Hepatocyte (in vitro differentiated cells): ENCODE measurements at regions not wholly inside any gene's neighbourhood (a gene's known extent, or its start where the extent isn't known, plus 50 kb on each side); places are given as distances from the start of the nearest gene placed in this dataset.

Source experiments
- DNase-seq: peaks from one replicate; pipeline ENCODE4 v3.0.0-alpha.2; 2016; ENCODE audit warnings: low spot score
- H2AFZ ChIP-seq: fragments of 200-600 bp; sonication (generic); 2 replicates; pipeline ENCODE4 v1.6.0; 2016; ENCODE audit warnings: antibody characterized with exemption, mild to moderate bottlenecking
- H3K27ac ChIP-seq: fragments of 200-600 bp; sonication (generic); 2 replicates; pipeline ENCODE4 v1.5.1; 2016; ENCODE audit warnings: mild to moderate bottlenecking
- H3K27me3 ChIP-seq: fragments of 200-600 bp; sonication (generic); 2 replicates; pipeline ENCODE4 v1.6.1; 2016
- H3K36me3 ChIP-seq: fragments of 200-600 bp; sonication (generic); replicated peaks from 2 replicates; pipeline ENCODE4 v1.5.1; 2016; ENCODE audit warnings: low read depth; ENCODE audit not compliant: insufficient read depth
- H3K4me1 ChIP-seq: fragments of 200-600 bp; sonication (generic); 2 replicates; pipeline ENCODE4 v1.5.1; 2016; ENCODE audit warnings: mild to moderate bottlenecking, moderate library complexity; ENCODE audit not compliant: insufficient read depth
- H3K4me2 ChIP-seq: fragments of 200-600 bp; sonication (generic); 2 replicates; pipeline ENCODE4 v1.6.0; 2016
- H3K4me3 ChIP-seq: fragments of 200-600 bp; sonication (generic); 2 replicates; pipeline ENCODE4 v1.5.1; 2016; ENCODE audit warnings: mild to moderate bottlenecking
- H3K79me2 ChIP-seq: fragments of 200-600 bp; sonication (generic); 2 replicates; pipeline ENCODE4 v1.6.0; 2017; ENCODE audit warnings: mild to moderate bottlenecking
- H3K9me2 ChIP-seq: fragments of 200-600 bp; sonication (generic); replicated peaks from 2 replicates; pipeline ENCODE4 v1.6.0; 2017; ENCODE audit warnings: mild to moderate bottlenecking; ENCODE audit not compliant: insufficient read depth
- H3K9me3 ChIP-seq: fragments of 200-600 bp; sonication (generic); 2 replicates; pipeline ENCODE4 v1.5.1; 2016; ENCODE audit warnings: low read depth, mild to moderate bottlenecking
- H4K20me1 ChIP-seq: fragments of 200-600 bp; sonication (generic); 2 replicates; pipeline ENCODE4 v1.6.0; 2016; ENCODE audit warnings: mild to moderate bottlenecking; ENCODE audit not compliant: insufficient read depth, poor library complexity, severe bottlenecking
- EZH2 ChIP-seq: fragments of 200-600 bp; sonication (generic); IDR thresholded peaks from 2 replicates; pipeline ENCODE4 v1.6.1; 2016; ENCODE audit warnings: antibody characterized with exemption, mild to moderate bottlenecking, borderline replicate concordance
- EZH2phosphoT487 ChIP-seq: fragments of 200-600 bp; sonication (generic); IDR thresholded peaks from one replicate; pipeline ENCODE4 v1.6.1; 2018; ENCODE audit warnings: antibody characterized with exemption, mild to moderate bottlenecking, low read depth, moderate library complexity; ENCODE audit not compliant: unreplicated experiment, severe bottlenecking
- WGBS: methylation state at CpG from one replicate; pipeline ENCODE4 v1.1.6; 2016; ENCODE audit warnings: low lambda C conversion rate; ENCODE audit errors: missing lambda C conversion rate; 5-methylcytosine and 5-hydroxymethylcytosine counted together
- TF ChIP-seq, protein P1 (sequence below): fragments of 200-600 bp; sonication (generic); IDR thresholded peaks from 2 replicates; pipeline ENCODE4 v1.5.1; 2016; ENCODE audit warnings: antibody characterized with exemption, mild to moderate bottlenecking; ENCODE audit not compliant: poor library complexity

DNA sequence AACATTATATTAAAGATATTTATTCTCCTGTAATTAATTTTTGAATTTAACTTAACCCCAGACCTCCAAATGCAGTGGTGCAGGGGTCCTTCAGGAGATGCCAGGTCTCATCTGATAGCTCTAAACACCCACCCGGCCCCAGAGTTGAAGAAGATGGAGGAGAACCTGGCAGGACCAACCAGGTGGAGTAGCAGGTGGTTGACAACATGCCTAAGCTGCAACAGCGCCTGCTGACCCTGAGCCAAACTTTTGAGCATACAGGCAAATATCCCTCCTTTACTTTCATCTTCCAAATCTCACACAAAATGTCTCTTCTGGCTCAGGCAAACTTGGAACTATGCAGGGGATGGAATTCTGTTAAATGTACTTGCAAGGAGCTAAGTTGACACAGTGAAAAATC lies 145.3 kb upstream of the TCF21 start:
- Histone ChIP-seq H4K20me1 (no peaks in the 10 kb centered on the region), H3K36me3 (no peaks in the 10 kb centered on the region), H3K9me3 (no peaks in the 10 kb centered on the region), H3K79me2 (no peaks in the 10 kb centered on the region), H3K4me3 (no peak overlapping the region), H3K9me2 (no peaks in the 10 kb centered on the region), H3K27me3 (no peaks in the 10 kb centered on the region), H3K27ac (no peak overlapping the region), H2AFZ (no peak overlapping the region), H3K4me2 (no peak overlapping the region), H3K4me1 (no peaks in the 10 kb centered on the region)
- 88% methylated on average over 2 of the region's 2 CpGs for WGBS
- no peak for TF ChIP-seq EZH2
- TF ChIP-seq EZH2phosphoT487: no peak
- TF ChIP-seq, protein P1, sequence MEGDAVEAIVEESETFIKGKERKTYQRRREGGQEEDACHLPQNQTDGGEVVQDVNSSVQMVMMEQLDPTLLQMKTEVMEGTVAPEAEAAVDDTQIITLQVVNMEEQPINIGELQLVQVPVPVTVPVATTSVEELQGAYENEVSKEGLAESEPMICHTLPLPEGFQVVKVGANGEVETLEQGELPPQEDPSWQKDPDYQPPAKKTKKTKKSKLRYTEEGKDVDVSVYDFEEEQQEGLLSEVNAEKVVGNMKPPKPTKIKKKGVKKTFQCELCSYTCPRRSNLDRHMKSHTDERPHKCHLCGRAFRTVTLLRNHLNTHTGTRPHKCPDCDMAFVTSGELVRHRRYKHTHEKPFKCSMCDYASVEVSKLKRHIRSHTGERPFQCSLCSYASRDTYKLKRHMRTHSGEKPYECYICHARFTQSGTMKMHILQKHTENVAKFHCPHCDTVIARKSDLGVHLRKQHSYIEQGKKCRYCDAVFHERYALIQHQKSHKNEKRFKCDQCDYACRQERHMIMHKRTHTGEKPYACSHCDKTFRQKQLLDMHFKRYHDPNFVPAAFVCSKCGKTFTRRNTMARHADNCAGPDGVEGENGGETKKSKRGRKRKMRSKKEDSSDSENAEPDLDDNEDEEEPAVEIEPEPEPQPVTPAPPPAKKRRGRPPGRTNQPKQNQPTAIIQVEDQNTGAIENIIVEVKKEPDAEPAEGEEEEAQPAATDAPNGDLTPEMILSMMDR: no peak
- no peak for DNase-seq

DNA sequence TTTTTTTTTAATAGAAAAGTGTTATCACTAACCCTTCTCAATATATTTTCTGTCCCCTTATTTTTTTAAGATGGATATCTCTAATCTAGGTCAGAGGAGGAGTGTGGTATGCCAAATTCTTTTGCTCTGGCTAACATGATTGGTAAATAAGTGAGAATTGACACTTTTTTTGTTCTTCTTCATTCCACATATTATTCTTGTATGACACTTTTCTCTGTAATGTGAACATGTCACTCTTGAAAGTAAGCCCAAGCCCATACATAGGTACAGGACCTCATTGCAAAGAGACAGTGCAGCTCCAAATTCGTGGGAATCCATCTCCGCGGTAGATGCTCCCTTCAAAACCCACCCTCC lies 142.5 kb upstream of the TCF21 start:
- WGBS: 100% methylated on average over 3 of the region's 3 CpGs
- Histone ChIP-seq H2AFZ (no peak overlapping the region), H3K27ac (no peak overlapping the region), H3K4me2 (no peak overlapping the region), H3K36me3 (no peaks in the 10 kb centered on the region), H4K20me1 (no peaks in the 10 kb centered on the region), H3K79me2 (no peaks in the 10 kb centered on the region), H3K4me3 (no peak overlapping the region), H3K9me3 (no peaks in the 10 kb centered on the region), H3K4me1 (no peaks in the 10 kb centered on the region), H3K9me2 (no peaks in the 10 kb centered on the region), H3K27me3 (no peaks in the 10 kb centered on the region)
- TF ChIP-seq EZH2: no peak
- TF ChIP-seq EZH2phosphoT487: no peak
- TF ChIP-seq, protein P1: no peak
- no peak for DNase-seq

DNA sequence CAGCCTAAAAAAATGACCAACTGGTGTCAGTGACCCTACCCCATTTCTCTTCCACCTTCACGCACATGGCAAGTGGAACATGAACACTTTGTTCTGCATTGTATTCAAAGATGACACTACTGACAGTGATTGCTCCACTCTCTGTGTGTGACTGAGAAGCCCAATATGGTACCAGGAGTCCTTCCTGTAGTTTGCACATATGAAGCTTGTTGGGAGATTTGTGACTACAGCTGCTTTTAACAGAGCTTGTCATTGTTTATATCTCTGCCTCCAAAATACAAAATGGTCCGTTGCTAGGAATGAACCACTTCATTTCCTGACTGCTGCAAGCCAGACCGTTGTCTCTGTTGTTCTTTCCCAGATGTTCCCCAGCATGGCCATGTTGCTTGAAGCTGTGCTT lies 140.3 kb upstream of the TCF21 start:
- H3K27ac ChIP-seq: no peak overlapping the region
- H2AFZ ChIP-seq: no peak overlapping the region
- DNase-seq: no peak
- no peaks in the 10 kb centered on the region for H3K9me2 ChIP-seq
- H3K9me3 ChIP-seq: no peaks in the 10 kb centered on the region
- no peaks in the 10 kb centered on the region for H3K79me2 ChIP-seq
- no peak overlapping the region for H3K4me3 ChIP-seq
- WGBS: 56% methylated on average over 3 of the region's 3 CpGs
- TF ChIP-seq EZH2phosphoT487 (no peak), EZH2 (no peak)
- TF ChIP-seq, protein P1: no peak
- H3K4me1 ChIP-seq: no peaks in the 10 kb centered on the region
- H4K20me1 ChIP-seq: no peaks in the 10 kb centered on the region
- no peaks in the 10 kb centered on the region for H3K36me3 ChIP-seq
- H3K27me3 ChIP-seq: no peaks in the 10 kb centered on the region
- H3K4me2 ChIP-seq: no peak overlapping the region

DNA sequence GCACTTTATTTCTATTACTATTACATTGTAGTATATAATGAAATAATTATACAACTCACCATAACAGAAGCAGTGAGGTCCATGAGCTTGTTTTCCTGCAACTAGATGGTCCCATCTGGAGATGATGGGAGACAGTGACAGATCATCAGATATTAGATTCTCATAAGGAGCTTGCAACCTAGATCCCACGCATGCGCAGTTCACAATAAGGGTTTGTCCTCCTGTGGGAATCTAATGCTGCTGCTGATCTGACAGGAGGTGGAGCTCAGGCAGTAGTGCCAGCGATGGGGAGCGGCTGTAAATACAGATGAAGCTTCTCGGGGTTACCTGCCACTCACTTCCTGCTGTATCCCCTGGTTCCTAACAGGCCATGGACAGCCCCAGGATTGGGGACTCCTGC lies 139.5 kb upstream of the TCF21 start:
- DNase-seq: no peak

More for the DNA sequence above, 139.5 kb upstream of the TCF21 start:
- Histone ChIP-seq H3K79me2 (no peaks in the 10 kb centered on the region), H3K9me2 (no peaks in the 10 kb centered on the region), H4K20me1 (no peaks in the 10 kb centered on the region), H3K27ac (no peak overlapping the region), H3K4me1 (no peaks in the 10 kb centered on the region), H3K27me3 (no peaks in the 10 kb centered on the region), H3K4me3 (no peak overlapping the region), H2AFZ (no peak overlapping the region), H3K36me3 (no peaks in the 10 kb centered on the region), H3K4me2 (no peak overlapping the region), H3K9me3 (no peaks in the 10 kb centered on the region)
- TF ChIP-seq, protein P1: no peak
- TF ChIP-seq EZH2phosphoT487: no peak
- no peak for TF ChIP-seq EZH2
- WGBS: 87% methylated on average over 5 of the region's 5 CpGs
